ENCODE measurements at regions not wholly inside any gene's neighbourhood (a gene's known extent, or its start where the extent isn't known, plus 50 kb on each side); places are given as distances from the start of the nearest gene placed in this dataset.

DNA sequence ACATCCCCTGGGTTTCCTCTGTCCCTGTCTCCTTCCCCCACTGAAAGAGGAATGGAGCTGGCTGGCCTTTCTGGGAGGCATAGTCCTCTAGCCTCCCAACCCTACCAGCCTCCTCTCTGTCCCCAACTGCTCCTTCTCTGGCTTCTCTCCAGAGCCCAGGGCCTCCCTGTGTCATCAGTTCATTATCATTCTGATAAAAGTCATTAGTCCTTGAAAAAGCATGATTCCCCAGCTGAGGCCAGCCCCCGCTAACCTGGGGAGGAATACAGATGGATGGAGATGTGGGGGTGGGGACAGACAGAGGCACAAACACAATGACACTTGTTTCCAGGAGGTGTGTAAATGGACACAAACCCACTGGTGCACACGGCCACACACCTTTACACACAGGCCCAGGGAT is 73.6 kb upstream of the HSPA9 start:
- TF ChIP-seq, protein P1, sequence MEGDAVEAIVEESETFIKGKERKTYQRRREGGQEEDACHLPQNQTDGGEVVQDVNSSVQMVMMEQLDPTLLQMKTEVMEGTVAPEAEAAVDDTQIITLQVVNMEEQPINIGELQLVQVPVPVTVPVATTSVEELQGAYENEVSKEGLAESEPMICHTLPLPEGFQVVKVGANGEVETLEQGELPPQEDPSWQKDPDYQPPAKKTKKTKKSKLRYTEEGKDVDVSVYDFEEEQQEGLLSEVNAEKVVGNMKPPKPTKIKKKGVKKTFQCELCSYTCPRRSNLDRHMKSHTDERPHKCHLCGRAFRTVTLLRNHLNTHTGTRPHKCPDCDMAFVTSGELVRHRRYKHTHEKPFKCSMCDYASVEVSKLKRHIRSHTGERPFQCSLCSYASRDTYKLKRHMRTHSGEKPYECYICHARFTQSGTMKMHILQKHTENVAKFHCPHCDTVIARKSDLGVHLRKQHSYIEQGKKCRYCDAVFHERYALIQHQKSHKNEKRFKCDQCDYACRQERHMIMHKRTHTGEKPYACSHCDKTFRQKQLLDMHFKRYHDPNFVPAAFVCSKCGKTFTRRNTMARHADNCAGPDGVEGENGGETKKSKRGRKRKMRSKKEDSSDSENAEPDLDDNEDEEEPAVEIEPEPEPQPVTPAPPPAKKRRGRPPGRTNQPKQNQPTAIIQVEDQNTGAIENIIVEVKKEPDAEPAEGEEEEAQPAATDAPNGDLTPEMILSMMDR (IDR thresholded peaks at IDR 0.05; ENCODE audit: insufficient read depth, low read depth, low read length, missing control alignments), result no peak
- no peak overlapping the region for H3K4me3 ChIP-seq (ENCODE audit: low read length)
- no peak for DNase-seq (ENCODE audit: low read depth)

DNA sequence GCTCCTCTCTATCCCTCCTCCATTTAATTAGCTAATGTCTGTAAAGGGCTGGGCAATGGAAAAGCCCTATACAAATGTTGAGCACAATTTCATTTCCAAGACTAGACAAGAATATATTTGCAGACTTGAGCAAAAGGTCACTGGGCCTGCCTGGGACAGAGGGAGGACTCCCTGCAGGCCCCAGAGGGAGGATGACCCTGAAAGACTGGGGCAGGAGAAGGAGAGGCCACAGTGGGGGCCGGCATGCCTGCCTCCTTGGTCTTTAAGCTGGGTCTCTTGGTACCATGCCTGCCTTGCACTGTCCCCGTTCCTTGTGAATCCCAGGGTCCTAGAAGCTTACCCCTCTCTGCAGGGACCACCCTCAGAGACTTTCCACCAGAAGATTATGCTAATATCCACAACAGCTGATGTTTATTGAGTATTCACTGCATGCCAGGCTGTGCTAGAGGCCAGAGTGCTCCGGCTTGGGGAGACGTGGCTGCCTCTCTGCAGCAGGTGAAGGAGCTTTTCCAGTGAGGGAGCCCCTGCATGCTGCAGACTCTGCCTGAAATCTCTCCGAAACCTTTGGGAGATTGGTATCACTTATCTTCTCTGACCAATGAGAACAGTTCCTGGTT is 72.7 kb upstream of the HSPA9 start:
- TF ChIP-seq, protein P1 (IDR thresholded peaks at IDR 0.05; ENCODE audit: insufficient read depth, low read depth, low read length, missing control alignments), result no peak
- DNase-seq (ENCODE audit: low read depth), result no peak
- no peak overlapping the region for H3K4me3 ChIP-seq (ENCODE audit: low read length)

DNA sequence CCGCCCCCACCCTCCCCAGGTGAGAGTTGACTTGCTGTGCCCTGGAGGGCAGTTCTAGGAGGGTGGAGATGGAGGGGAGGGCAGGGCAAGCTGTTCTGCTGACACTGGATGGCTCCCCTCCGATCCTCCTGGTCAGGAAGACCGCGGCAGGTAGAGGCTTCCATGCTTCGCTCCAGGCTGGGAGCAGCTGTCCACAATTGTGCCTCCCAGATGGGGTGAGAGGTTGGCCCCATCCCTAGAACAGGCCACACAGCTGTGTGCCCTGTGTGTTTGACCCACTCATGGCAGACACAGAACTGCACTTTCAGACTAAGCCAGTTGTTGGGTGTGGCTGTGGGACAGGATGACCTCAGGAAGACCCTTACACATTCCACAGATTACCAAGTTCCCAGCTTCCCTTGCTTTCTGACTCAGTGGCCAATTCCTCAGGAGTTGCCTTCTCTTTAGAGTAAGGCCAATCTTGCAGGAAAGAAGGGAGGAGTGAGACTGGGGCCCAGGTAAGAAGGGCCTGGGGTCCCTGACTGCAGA is 72.1 kb upstream of the HSPA9 start:
- TF ChIP-seq, protein P1 (IDR thresholded peaks at IDR 0.05; ENCODE audit: insufficient read depth, low read depth, low read length, missing control alignments), result no peak
- DNase-seq (ENCODE audit: low read depth), result no peak
- H3K4me3 ChIP-seq (ENCODE audit: low read length), result no peak overlapping the region

DNA sequence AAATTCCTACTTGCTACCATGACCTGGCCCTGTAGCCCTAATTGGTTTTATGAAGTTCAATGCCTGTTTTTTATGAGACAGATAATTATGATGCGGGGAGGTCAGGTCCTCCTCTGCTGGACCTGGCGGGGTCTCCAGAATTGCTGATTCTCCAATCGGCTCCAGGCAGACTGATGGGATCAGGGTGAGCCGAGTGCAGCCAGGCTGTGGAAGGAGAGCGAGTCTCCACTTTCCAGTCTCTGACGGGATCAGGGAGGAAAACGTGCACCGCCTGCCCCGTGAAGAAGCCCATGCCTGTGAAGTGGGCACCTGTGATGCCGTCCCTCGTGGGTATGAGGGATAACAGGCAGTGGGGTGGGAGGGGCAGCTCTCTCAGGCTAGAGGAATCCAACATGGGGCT is 71.5 kb upstream of the HSPA9 start:
- DNase-seq (ENCODE audit: low read depth), result no peak
- TF ChIP-seq, protein P1 (IDR thresholded peaks at IDR 0.05; ENCODE audit: insufficient read depth, low read depth, low read length, missing control alignments), result no peak
- H3K4me3 ChIP-seq (ENCODE audit: low read length), result no peak overlapping the region

DNA sequence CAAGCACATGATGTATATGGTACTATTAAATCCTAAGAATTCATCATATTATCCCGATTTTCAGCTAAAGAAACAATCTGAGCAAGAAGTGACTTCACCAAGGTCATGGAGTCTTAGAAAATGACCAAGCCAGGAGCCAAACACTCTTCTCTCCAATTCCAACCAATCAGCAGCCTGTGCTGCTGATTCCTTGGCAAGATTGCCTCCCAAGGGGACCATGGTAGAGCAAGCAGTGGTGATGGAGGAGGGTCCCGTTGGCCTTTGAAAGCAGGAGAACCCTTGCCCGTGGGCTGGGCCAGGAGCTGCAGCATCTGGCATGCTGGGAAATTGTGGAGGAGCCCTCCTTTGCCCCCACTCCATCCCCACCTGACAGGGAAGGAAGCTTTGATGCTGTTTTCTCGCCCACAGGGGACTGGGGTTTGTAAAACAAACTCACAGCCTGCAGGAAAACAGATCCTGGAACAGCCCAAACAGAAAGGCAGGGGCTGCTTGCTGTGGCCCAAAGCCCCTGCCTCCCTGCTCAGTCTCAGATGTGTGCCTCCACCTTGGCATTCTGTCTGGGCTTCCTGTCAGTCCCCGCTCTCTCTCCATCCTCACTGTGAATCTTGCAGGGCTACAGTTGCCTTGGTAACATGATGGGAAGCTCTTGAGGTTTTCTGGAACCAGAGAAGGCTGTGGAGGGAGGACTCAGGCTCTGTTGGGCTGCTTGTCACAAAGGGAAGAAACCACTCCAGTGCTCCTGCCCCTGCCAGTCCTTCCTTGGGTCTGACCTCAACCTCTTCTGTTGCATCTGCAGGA is 70.8 kb upstream of the HSPA9 start:
- no peak overlapping the region for H3K4me3 ChIP-seq (ENCODE audit: low read length)
- no peak for DNase-seq (ENCODE audit: low read depth)
- TF ChIP-seq, protein P1 (IDR thresholded peaks at IDR 0.05; ENCODE audit: insufficient read depth, low read depth, low read length, missing control alignments), result no peak

DNA sequence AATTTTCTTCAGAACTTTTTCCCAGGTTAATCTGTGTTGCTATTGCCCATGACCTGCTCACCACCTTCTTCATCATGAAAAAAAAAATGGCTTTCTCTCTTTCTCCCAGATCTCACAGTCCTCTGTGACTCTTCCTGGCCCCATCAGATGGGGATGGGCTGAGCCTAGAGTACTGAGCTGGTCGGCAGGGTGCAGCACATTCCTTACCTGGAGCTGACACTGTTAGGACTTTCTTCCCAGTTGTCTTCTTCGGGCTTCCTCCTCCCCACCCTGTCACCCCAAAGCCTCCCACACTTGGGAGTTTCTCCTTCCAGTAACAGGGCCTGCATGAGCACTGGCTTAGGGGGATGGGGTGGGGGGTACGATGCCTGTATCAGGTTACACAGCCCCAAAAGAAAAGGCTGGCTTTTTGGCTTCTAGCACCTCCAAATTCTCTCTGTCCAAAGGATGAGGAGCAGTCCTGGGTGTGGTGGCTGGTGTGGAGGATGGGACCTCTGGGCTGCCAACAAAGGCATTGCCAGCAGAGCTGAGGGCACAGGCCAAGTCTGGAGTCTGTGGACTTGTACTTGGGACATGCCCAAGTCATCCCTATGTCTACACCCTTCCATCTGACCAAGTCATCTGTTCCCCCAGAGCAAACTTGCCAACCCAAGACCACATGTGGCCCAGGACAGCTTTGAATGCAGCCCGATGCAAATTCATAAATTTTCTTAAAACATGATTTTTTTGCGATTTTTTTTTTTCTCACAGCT is 68.0 kb upstream of the HSPA9 start:
- H3K4me3 ChIP-seq (ENCODE audit: low read length), result no peak overlapping the region
- TF ChIP-seq, protein P1 (IDR thresholded peaks at IDR 0.05; ENCODE audit: insufficient read depth, low read depth, low read length, missing control alignments), result no peak
- no peak for DNase-seq (ENCODE audit: low read depth)
